SKM-1 (cell line): ENCODE measurements at regions not wholly inside any gene's neighbourhood (a gene's known extent, or its start where the extent isn't known, plus 50 kb on each side); places are given as distances from the start of the nearest gene placed in this dataset.

Source experiments
- DNase-seq: peaks from one replicate; lab custom pipeline; 2025; ENCODE audit not compliant: unreplicated experiment; lab: John Stamatoyannopoulos, UW

DNA sequence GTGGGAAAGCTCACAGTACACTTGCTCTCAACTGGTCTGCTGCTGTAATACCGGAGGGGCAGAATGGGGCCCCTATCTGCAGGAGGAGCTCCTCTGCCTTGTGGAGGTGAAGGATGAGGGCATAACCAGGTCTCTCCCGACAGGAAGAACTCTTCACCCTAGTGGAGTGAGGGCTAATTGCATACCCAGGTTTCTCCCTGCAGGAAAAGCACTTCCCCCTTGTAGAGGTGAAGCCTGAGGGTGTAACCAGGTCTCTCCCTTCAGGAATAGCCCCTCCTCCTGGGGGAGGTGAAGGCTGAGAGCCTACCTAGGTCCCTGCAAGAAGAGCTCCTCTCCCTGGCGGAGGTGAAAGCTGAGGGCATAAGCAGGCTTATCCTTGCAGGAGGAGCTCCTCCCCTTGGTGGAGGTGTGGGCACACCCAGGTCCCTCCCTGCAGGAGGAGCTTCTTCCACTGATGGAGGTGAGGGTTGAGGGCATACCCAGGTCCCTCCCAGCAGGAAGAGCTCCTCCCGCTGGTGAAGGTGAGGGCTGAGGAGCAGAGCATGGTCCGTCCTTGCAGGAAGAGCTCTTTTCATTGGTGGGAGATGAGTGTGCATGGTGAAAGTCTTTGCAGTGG lies 954.1 kb downstream of the NLGN4Y start:
- no peak for DNase-seq

DNA sequence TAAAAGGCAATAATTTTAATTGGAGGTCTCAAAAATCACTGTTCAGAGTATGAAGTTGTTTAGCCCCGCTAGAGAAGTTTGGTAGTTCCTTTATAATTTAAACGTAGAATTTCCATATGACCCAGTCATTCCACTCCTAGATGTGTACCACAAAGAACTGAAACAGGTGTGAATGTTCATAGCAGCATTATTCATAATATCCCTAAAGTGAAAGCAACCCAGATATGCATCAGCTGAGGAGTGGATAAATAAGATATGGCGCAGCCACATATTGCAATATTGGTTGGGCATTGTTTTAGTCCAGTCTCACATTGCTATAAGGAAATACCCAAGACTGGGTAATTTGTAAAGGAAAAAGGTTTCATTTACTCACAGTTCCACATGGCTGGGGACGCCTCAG lies 976.2 kb downstream of the NLGN4Y start:
- DNase-seq = no peak

GRCh38 chrY:15501181-15501580 lies 976.9 kb downstream of the NLGN4Y start:
- DNase-seq = no peak

DNA sequence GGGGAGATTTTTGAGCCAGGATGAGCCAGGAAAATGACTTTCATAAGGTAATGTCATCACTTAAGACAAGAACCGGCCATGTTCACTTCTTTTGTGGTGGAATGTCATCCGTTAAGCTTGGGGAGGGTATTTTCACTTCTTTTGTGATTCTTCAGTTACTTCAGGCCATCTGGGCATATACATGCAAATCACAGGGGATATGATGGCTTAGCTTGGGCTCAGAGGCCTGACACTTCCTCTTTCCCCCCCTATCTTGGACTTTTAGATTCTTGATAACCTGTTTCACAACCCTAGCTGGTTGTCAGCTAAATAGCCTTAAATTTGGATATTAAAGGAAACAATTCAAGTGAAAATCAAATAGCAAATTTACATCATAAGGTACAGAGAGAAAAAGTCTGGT lies 986.0 kb downstream of the NLGN4Y start:
- no peak for DNase-seq

GRCh38 chrY:15510984-15511650 lies 986.8 kb downstream of the NLGN4Y start:
- DNase-seq = no peak

DNA sequence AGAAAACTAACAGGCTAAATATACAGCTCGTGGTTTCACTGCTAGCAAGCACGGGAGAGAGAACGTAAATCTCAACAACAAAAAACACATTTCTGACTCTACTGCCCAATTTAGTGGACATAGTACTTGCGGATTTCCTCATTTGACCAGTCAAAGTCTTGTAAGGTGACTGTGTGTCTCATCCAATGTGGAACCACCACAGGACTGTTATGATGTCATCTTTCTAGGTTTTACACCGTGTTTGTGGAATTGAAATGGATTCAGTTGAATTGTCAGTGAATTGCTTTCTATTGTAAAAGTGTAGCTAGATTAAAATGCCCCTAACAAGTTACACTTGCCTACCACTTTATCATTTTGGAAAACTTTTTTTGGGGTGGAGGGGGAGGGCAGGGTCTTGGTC lies 1010.8 kb downstream of the NLGN4Y start:
- no peak for DNase-seq

- no peak for DNase-seq
Observed at GRCh38 chrY:15535784-15536511, 1011.6 kb downstream of the NLGN4Y start.

DNA sequence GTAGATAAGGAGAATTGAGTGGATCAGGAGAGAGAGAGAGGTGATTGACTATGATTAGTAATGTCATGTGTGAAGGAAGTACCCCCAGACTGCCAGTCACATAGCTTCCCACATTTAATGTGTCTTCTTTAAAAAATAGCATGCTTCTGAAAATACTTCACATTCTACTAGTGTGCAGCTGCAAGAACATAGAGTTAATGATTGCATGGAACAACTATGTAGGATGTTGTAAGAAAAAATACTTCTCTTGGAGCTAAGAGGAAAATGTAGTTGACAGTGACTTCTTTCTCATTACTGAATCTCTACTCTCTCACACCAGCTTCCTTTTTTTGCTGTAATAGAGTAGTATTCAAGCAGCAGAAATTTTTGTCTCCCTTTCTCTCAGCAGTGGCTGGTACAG lies 1016.2 kb downstream of the NLGN4Y start:
- DNase-seq = no peak

DNA sequence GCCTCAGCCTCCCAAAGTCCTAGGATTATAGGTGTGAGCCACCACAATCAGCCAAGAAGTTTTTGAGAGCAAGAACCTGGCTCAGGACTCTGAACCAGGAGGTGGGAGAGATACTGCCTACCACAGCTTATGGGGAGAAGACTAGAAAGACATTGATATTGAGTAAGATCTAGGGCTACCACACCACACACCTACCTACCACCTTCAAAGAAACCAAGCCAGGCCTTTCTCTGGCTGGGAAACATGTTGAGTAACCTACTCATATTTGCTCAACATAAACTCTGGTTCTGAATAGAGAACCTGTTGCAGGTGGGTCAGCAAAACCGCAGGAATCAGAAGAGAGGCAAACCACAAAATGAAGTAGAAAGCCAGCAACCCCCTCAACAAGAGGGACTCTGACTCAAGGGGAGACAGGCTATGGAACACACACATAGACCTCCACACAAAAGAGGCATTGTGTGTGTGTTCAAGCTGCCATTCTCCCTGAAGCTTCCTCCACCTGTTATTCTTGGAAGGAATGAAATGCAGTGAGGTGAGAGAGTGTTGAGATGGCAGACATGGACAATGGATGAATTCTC lies 1021.9 kb downstream of the NLGN4Y start:
- DNase-seq = no peak

- no peak for DNase-seq
Observed at GRCh38 chrY:15552074-15552473, 1027.7 kb downstream of the NLGN4Y start.

DNA sequence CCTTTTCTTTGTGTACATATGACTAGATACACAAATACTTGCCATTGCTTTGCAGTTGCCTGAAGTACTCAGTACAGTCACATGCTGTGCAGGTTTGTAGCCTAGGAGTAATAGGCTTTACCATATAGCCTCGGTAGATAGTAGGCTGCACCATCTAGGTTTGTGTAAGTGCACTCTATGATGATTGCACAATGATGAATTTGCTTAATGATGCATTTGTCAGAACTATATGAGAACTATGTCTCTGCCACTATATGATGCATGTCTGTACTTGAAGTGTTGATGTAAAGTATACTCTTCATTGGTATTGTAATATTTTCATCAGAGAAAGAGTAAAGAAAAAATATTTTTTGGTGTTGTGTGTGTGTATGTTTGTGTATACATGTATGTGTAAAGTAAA lies 1030.7 kb downstream of the NLGN4Y start:
- DNase-seq = no peak

DNA sequence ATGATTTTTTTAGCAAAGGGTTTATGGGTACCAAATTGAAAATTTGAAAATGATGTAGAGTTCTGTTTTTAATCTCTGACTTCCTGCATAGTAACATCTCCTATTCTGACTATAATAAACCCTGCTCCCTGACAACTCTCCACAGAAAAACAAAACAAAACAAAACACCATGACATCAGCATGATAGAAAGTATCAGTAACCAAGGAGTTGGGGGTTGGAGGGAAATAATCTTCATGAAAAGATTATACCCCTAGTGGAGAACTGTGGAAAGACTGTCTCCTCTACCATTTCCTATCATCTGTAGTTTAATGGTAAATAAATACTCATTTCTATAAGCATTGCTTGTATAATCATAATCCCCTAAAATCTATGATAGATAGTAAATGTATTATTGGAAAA lies 1034.8 kb downstream of the NLGN4Y start:
- DNase-seq = no peak

GRCh38 chrY:15560840-15561239 lies 1036.5 kb downstream of the NLGN4Y start:
- no peak for DNase-seq

- no peak for DNase-seq
Observed at GRCh38 chrY:15561501-15562289, 1037.4 kb downstream of the NLGN4Y start.

DNA sequence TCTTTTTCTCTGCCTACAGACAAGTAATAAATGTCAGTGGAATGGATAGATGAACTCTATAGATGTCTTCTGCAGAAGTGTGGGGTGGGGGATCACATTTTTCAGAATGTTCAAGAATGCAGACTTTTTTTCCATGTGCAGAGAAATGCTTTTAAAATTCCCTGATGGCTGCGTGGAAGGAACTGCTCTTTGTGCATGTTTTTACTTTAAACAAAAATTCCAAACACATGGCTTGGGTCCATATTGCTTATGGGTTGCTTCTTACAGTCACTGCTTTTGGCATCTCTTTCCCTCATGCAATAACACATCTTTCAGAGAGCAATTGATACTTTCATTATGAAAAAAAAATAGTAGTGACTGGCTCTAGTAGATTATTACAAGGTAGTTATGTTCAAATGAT lies 1053.6 kb downstream of the NLGN4Y start:
- DNase-seq = no peak

GRCh38 chrY:15578761-15579160 lies 1054.4 kb downstream of the NLGN4Y start:
- no peak for DNase-seq

DNA sequence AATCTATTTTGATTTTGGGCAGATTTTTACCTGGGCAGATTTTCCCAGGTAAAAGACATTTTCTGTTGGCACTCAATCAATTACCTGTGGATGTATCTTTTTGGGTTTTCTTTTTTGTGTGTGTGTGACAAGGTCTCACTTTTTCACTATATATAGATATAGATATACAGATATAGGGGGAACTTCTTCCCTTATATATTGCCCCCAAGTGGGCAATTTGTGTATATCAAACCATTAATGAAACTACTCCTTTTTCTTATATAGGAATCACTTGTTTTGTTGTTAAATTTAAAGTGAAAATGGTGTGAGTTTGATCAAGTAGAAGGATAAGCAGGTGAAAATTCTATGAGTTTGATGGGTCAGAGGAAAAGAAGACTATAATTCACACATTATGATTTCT lies 1054.9 kb downstream of the NLGN4Y start:
- no peak for DNase-seq

DNA sequence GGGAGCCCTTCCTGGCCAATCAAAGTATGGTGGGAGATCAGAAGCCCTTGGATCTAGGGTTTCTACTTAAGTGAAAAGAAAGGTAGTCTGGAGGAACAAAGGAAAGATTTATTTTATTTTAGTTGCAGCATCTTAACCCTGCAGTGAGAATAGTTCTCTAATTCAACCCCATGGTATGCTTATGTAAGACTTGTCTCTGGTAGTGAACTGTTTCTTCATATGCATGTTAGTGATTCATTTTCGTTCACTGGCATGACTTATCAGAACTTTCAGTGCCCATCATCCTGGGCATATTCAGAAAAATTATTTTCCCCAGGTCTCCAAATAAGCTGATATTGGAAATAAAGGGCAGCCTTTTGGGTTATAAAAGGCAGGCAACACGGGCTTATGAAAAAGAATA lies 1058.8 kb downstream of the NLGN4Y start:
- no peak for DNase-seq

DNA sequence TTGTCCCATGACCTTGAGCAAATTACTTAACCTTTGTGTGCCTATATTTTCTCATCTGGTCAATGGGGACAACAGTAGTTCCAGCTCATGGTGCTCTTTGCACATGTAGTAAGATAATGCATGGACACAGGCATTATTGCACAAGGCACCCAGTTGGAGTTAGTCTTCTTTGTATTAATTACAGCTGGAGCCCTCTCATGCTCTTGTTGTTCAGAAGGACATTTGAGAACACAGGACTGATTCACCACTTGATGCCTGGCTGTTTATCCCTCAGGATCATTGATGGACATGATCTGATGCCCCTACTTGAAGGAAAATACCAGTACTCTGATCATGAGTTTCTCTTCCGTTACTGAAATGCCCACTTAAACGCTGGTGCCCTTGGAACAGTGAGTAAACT lies 1068.6 kb downstream of the NLGN4Y start:
- no peak for DNase-seq

DNA sequence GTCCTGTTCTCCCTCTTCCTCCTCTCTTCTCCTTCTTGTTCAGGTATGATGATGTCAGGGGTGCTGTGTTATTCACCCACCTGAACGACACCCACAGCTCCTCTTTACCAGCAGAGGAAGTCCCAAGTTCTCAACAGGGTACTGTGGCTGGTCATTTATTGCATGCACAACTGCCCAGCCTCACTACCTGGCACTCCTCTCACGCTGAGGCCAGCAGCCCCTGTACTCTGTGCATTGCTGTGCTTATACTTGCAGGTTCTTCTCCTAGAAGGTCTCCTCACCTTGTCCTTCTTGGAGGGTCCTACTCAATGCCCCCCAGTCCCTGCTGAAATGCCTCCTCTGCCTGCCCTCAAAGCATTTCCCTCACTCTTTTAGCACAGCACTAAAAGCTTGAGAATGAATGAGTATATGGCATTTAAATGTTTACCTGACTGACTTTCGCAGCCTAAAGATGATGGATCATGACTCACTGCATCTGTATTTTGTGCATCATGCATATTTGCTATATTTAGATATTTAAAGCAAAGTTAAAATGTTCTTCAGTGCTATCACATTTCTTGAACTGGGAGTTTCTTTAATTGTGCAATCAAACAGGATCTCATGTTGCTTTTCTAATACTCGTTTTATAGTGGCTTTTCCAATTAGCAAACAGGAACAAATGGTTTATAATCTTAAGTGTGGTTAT lies 1069.3 kb downstream of the NLGN4Y start:
- no peak for DNase-seq

DNA sequence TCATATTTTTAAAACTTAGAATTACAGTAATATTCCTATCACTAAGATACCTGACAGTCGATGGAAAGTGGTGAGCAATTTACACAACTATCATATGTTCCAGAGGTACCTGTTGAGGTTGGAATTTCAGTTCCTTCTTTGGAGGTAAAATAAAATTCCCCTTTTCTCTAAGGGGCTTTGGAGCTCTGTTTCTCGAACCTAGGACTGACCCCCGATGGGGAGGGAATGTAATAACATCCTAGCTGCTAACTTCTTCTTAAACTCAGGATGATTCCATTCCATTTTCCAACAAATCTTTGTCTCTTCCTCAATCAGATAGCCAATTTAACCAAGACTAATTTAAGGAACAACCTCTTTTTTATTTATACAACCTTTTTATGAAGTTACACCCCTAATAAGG lies 1069.8 kb downstream of the NLGN4Y start:
- DNase-seq = no peak
